WI38 (cell line): ENCODE measurements at regions not wholly inside any gene's neighbourhood (a gene's known extent, or its start where the extent isn't known, plus 50 kb on each side); places are given as distances from the start of the nearest gene placed in this dataset.

Experiments used
- H3K4me3 ChIP-seq: 2 replicates; pipeline ENCODE4 v1.5.1; 2011; ENCODE audit warnings: low read depth, mild to moderate bottlenecking, control low read depth, low read length
- TF ChIP-seq, protein P1 (sequence below): IDR thresholded peaks from 2 replicates; pipeline ENCODE4 v1.5.1; 2012; ENCODE audit warnings: low read depth, mild to moderate bottlenecking, control low read depth, low read length

DNA sequence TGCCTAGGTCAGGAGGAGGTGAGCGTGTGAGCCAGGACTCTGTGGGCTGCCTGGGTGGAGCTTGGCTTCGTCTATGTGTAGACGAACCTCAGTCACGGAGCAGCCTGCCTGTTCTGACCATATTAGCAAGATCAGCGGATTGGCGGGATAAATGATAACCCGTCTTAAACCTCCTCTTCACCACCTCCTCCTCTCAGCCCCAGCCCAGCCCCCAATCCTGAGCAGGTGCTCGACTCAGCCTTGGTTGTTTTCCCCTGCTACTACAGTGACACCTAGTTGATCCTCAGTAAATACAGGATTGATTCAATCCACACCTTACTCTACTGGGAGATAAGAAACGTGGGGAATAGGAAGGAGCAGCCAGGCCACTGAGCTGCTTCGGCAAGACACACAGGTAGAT lies 286.1 kb downstream of the IRX2 start:
- no peak overlapping the region for H3K4me3 ChIP-seq
- TF ChIP-seq, protein P1, sequence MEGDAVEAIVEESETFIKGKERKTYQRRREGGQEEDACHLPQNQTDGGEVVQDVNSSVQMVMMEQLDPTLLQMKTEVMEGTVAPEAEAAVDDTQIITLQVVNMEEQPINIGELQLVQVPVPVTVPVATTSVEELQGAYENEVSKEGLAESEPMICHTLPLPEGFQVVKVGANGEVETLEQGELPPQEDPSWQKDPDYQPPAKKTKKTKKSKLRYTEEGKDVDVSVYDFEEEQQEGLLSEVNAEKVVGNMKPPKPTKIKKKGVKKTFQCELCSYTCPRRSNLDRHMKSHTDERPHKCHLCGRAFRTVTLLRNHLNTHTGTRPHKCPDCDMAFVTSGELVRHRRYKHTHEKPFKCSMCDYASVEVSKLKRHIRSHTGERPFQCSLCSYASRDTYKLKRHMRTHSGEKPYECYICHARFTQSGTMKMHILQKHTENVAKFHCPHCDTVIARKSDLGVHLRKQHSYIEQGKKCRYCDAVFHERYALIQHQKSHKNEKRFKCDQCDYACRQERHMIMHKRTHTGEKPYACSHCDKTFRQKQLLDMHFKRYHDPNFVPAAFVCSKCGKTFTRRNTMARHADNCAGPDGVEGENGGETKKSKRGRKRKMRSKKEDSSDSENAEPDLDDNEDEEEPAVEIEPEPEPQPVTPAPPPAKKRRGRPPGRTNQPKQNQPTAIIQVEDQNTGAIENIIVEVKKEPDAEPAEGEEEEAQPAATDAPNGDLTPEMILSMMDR, result no peak

DNA sequence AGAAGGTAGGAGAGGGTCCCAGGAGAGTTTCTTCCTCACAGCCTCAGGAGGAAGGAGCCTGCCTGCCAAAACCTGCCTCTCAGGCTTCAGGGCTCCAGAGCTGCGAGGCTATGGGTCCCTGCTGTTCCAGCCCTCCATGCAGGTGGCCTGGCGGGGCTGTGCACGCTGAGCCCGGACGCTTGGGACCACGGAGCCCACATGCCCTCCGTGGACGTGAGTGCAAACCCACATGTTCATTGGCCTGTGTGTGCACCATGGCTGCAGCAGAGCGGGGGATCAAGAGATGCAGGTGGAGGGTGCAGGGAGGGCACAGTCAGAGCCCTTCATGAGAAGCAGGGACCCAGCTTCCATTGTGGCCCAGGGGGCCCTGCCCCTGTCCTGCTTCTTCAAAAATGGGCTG lies 287.3 kb downstream of the IRX2 start:
- TF ChIP-seq, protein P1, result no peak
- H3K4me3 ChIP-seq, result no peak overlapping the region

- TF ChIP-seq, protein P1, result no peak
- no peak overlapping the region for H3K4me3 ChIP-seq
These were observed 289.5 kb downstream of the IRX2 start for GRCh38 chr5:2461701-2462691.

- TF ChIP-seq, protein P1, result no peak
- H3K4me3 ChIP-seq, result no peak overlapping the region
These were observed 291.4 kb downstream of the IRX2 start for GRCh38 chr5:2460098-2460497.

- TF ChIP-seq, protein P1, result no peak
- no peak overlapping the region for H3K4me3 ChIP-seq
These were observed 292.2 kb downstream of the IRX2 start for GRCh38 chr5:2459251-2459650.

DNA sequence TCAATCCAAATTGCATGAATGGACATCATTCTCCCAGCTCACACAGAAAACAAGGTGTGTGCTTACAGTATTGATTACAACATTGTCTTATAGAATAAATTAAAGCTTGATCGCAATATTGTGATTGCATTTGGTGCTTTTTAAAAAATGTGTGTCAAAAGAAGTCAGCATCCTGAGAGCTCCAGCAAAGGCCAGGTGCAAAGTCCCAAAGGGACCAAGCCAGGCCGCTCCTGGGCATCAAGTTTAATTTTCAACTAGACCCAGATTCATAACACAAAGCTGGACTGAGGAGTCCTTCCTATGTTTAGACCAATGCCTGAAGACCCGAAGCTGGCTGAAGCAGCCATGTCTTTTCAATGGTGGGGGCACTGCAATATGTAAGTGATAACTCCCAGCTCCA lies 295.6 kb downstream of the IRX2 start:
- no peak overlapping the region for H3K4me3 ChIP-seq
- TF ChIP-seq, protein P1, result no peak

DNA sequence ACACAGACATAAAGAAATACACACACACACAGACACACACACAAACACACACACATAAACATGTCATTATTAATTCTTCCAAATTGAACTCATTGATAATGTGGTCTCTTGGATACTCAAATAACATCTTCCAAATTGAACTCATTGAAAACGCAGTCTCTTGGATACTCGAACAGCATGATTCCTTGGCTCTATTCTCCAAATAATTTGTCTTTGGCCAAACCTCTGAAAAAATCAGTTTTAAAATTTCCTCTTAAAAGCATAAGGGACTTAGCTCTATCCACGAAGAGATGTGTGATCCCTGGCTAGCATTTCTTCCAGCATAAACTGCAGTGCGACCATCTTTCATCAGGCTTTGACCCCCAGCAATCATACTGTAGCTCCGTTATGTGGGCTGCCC lies 296.6 kb downstream of the IRX2 start:
- no peak overlapping the region for H3K4me3 ChIP-seq
- TF ChIP-seq, protein P1, result no peak
